ENCODE measurements at regions not wholly inside any gene's neighbourhood (a gene's known extent, or its start where the extent isn't known, plus 50 kb on each side); places are given as distances from the start of the nearest gene placed in this dataset.

GRCh38 chrX:4655743-4656142, 942.3 kb upstream of the PRKX start:
- TF ChIP-seq CTCF (IDR thresholded peaks at IDR 0.05) (no peak), POLR2A (IDR thresholded peaks at IDR 0.05) (no peak)

Data from Peyer's patch (tissue), 4 donors.